Smooth muscle cell (in vitro differentiated cells): ENCODE measurements at regions not wholly inside any gene's neighbourhood (a gene's known extent, or its start where the extent isn't known, plus 50 kb on each side); places are given as distances from the start of the nearest gene placed in this dataset.
A peak's percentile ranks its signal among the peaks of the same experiment; 100 is the strongest.

Source experiments
- DNase-seq: peaks from one replicate; lab custom pipeline; 2025; ENCODE audit not compliant: unreplicated experiment; lab: John Stamatoyannopoulos, UW
- H2AFZ ChIP-seq: fragments of 200-600 bp; sonication (generic); 2 replicates; pipeline ENCODE4 v1.6.0; 2016; ENCODE audit warnings: antibody characterized with exemption, low read depth, mild to moderate bottlenecking
- H3F3A ChIP-seq: fragments of 200-600 bp; sonication (generic); 2 replicates; pipeline ENCODE4 v1.6.0; 2017; ENCODE audit warnings: antibody characterized with exemption, low read depth
- H3K27ac ChIP-seq: fragments of 200-600 bp; sonication (generic); 2 replicates; pipeline ENCODE4 v1.5.1; 2016; ENCODE audit warnings: low read depth, mild to moderate bottlenecking
- H3K27me3 ChIP-seq: fragments of 200-600 bp; sonication (generic); 2 replicates; pipeline ENCODE4 v1.6.1; 2016; ENCODE audit warnings: low read depth, mild to moderate bottlenecking
- H3K36me3 ChIP-seq: fragments of 200-600 bp; sonication (generic); 2 replicates; pipeline ENCODE4 v1.5.1; 2016; ENCODE audit warnings: low read depth
- H3K4me1 ChIP-seq: fragments of 200-600 bp; sonication (generic); 2 replicates; pipeline ENCODE4 v1.5.1; 2016; ENCODE audit warnings: low read depth
- H3K4me2 ChIP-seq: fragments of 200-600 bp; sonication (generic); 2 replicates; pipeline ENCODE4 v1.6.0; 2016; ENCODE audit warnings: mild to moderate bottlenecking
- H3K4me3 ChIP-seq: fragments of 200-600 bp; sonication (generic); 2 replicates; pipeline ENCODE4 v1.5.1; 2016; ENCODE audit warnings: mild to moderate bottlenecking
- H3K79me2 ChIP-seq: fragments of 200-600 bp; sonication (generic); 2 replicates; pipeline ENCODE4 v1.6.0; 2016; ENCODE audit warnings: low read depth, mild to moderate bottlenecking
- H3K9ac ChIP-seq: fragments of 200-600 bp; sonication (generic); 2 replicates; pipeline ENCODE4 v1.6.0; 2016; ENCODE audit warnings: low read depth
- H3K9me3 ChIP-seq: fragments of 200-600 bp; sonication (generic); replicated peaks from 2 replicates; pipeline ENCODE4 v1.5.1; 2016; ENCODE audit warnings: low read depth
- H4K20me1 ChIP-seq: fragments of 200-600 bp; sonication (generic); 2 replicates; pipeline ENCODE4 v1.6.0; 2016; ENCODE audit warnings: low read depth
- CTCF ChIP-seq: fragments of 200-600 bp; sonication (generic); IDR thresholded peaks from 2 replicates; pipeline ENCODE4 v1.5.1; 2017; ENCODE audit warnings: borderline replicate concordance, mild to moderate bottlenecking, antibody characterized with exemption; ENCODE audit not compliant: insufficient read depth, poor library complexity, severe bottlenecking
- WGBS: methylation state at CpG from one replicate; pipeline ENCODE4 v1.1.7; 2016; ENCODE audit warnings: low lambda C conversion rate; 5-methylcytosine and 5-hydroxymethylcytosine counted together

DNA sequence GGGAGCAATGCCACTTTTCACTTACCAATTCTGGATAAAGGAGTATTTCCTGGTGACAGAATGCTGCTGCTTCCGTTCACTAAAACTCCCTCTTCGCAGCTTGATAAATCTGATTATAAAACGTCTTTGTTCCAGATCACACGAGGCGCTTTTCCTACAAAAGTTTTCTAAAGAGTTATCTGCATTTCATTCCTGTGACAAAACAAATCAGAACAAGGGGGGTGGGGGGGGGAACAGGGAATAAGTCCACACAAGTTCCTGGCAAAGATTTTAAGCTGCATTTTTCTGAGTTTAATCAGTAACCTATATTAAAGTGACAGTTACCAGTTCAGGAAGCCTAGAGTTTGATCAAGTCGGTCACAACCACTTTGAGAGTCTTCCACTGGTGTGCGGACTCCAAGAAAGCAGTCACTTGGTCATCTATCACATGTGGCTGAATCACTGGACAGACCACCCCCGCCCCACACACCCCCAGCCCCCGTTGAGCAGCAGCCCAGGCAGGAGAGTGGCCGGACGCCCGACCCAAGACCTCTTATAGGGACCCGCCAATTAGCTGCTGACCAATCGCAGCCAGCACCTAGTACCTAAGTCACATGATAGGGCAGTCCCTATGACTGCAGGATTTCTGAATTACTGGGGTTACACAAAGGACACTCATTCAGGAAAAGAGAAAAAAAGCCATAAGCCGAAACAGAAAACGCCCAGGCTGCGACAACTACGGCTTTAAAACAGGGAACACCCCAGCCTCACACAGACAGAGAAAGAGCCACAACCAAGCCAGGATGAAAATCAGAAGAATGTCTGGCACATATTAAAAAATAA, 569.3 kb upstream of the DIPK2B start:
- TF ChIP-seq CTCF: no peak
- H3K79me2 ChIP-seq: peaks cover 79% of the 10 kb centered on the region
- 48% methylated on average over 18 of the region's 18 CpGs for WGBS

GRCh38 chrX:45768666-45769236, 568.1 kb upstream of the DIPK2B start:
- Histone ChIP-seq H3K9me3 (no peaks in the 10 kb centered on the region), H3K9ac (peak overlapping the region; percentile 85), H3K4me2 (peak overlapping the region; percentile 84), H3K27me3 (no peaks in the 10 kb centered on the region), H4K20me1 (peaks cover 41% of the 10 kb centered on the region), H3K4me3 (peak overlapping the region; percentile 58), H2AFZ (no peak overlapping the region), H3K79me2 (peaks cover 83% of the 10 kb centered on the region), H3K27ac (peak overlapping the region; percentile 85), H3K4me1 (peaks cover 9% of the 10 kb centered on the region), H3K36me3 (no peaks in the 10 kb centered on the region), H3F3A (no peaks in the 10 kb centered on the region)
- 62% methylated on average over 6 of the region's 6 CpGs for WGBS
- no peak for DNase-seq
- no peak for TF ChIP-seq CTCF

More for the DNA sequence above, 569.3 kb upstream of the DIPK2B start:
- H3K4me1 ChIP-seq: peaks cover 9% of the 10 kb centered on the region
- H3K27ac ChIP-seq: peak overlapping the region; percentile 85
- no peak overlapping the region for H2AFZ ChIP-seq
- H3F3A ChIP-seq: no peaks in the 10 kb centered on the region
- H4K20me1 ChIP-seq: peaks cover 37% of the 10 kb centered on the region
- H3K36me3 ChIP-seq: no peaks in the 10 kb centered on the region
- peak; percentile 14 for DNase-seq
- peak overlapping the region; percentile 85 for H3K9ac ChIP-seq
- no peaks in the 10 kb centered on the region for H3K27me3 ChIP-seq
- peak overlapping the region; percentile 58 for H3K4me3 ChIP-seq
- no peaks in the 10 kb centered on the region for H3K9me3 ChIP-seq
- peak overlapping the region; percentile 84 for H3K4me2 ChIP-seq

DNA sequence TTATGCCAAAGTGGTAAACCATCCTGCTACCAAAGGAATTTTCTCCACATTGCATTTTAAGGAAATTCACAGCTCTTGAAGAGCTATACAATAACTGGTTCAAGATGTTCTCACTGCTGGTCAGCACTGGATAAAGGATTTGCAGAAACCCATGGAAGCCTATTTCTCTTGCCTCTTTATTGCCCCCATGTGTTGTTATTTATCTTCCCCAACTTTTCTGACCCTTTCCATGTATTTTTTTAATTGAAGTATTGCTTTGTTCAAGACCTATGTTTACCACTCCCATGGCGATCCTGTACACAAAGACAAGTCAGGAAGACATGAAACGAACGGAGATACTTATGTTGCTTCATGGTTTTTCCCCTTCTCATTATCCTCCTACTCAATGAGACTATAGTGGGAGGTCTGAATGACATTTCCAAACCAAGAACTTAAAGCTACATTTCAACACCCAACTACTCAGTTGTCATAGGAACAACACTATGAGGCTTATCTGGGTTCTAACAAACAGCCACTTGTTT, 566.4 kb upstream of the DIPK2B start:
- Histone ChIP-seq H3K36me3 (no peaks in the 10 kb centered on the region), H3K9ac (peak overlapping the region; percentile 85), H3K4me2 (peak overlapping the region; percentile 84), H3K27ac (peak overlapping the region; percentile 85), H2AFZ (no peak overlapping the region), H3K4me1 (peaks cover 4% of the 10 kb centered on the region), H3K27me3 (no peaks in the 10 kb centered on the region), H3K4me3 (peak overlapping the region; percentile 58), H3F3A (no peaks in the 10 kb centered on the region), H3K79me2 (peaks cover 76% of the 10 kb centered on the region), H4K20me1 (peaks cover 43% of the 10 kb centered on the region), H3K9me3 (no peaks in the 10 kb centered on the region)
- no peak for DNase-seq
- 46% methylated on average over 3 of the region's 3 CpGs for WGBS
- TF ChIP-seq CTCF: no peak
